ENCODE measurements at regions not wholly inside any gene's neighbourhood (a gene's known extent, or its start where the extent isn't known, plus 50 kb on each side); places are given as distances from the start of the nearest gene placed in this dataset.

DNA sequence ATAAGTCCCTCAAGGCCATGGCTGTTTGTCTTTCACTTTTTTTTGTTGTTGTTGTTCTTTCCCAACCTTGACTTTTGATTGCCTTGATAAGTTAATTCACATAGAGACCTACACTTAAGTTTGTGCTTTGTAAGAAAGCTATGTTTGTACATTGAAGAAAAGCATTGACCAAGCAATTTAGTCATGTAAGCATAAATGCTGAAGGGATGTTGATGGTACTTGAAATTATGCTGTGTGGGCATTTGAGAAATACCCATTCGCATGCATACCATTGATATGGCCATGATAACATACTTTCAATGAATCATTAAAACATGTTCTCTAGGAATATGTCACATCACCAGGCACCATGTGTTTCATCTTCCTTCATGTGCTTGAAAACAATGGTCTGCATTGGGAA lies 803.7 kb upstream of the TMEM132C start:
- DNase-seq (ENCODE audit: low read depth) = no peak
- ChIA-PET POLR2A (no interaction called here), CTCF (interaction anchor here (1.0 to 1.2 kb wide), 2 partner anchors 9 to 23 kb away, joined by 3 read pairs; no protein-coding TSS in a partner anchor)
- H3K36me3 ChIP-seq (ENCODE audit: control insufficient read depth, insufficient read depth, low read length) = no peaks in the 10 kb centered on the region
- no peaks in the 10 kb centered on the region; the same call in 1 of the 2 replicates for H3K27me3 ChIP-seq (ENCODE audit: control insufficient read depth, insufficient read depth, low read length)
- H3K4me3 ChIP-seq (ENCODE audit: low read depth, low read length) = no peak overlapping the region
- TF ChIP-seq, protein P1, sequence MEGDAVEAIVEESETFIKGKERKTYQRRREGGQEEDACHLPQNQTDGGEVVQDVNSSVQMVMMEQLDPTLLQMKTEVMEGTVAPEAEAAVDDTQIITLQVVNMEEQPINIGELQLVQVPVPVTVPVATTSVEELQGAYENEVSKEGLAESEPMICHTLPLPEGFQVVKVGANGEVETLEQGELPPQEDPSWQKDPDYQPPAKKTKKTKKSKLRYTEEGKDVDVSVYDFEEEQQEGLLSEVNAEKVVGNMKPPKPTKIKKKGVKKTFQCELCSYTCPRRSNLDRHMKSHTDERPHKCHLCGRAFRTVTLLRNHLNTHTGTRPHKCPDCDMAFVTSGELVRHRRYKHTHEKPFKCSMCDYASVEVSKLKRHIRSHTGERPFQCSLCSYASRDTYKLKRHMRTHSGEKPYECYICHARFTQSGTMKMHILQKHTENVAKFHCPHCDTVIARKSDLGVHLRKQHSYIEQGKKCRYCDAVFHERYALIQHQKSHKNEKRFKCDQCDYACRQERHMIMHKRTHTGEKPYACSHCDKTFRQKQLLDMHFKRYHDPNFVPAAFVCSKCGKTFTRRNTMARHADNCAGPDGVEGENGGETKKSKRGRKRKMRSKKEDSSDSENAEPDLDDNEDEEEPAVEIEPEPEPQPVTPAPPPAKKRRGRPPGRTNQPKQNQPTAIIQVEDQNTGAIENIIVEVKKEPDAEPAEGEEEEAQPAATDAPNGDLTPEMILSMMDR (IDR thresholded peaks at IDR 0.05; ENCODE audit: insufficient read depth, low read depth, low read length) = no peak

DNA sequence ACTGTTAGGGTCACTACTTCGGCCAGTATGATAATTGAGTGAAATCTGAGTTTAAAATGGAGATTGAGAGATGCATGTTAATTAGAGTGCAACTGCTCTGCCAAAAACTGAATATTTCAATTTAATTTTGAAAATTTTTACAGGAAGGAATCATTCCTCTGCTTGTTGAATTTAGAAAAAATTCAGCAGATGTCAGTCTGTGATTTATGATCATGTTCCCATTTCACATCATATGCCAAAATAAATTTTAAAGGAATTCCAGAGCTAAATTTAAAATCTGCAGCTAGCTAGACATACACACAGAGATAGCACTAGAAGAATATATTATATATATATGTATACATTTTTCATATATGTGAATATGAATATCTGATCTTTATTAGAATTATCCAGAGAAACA lies 797.6 kb upstream of the TMEM132C start:
- TF ChIP-seq, protein P1 (IDR thresholded peaks at IDR 0.05; ENCODE audit: insufficient read depth, low read depth, low read length) = no peak
- CTCF ChIA-PET = interaction anchor here (1.1 kb wide), 1 partner anchor 9 kb away, joined by 3 read pairs; no protein-coding TSS in a partner anchor
- Histone ChIP-seq H3K27me3 (ENCODE audit: control insufficient read depth, insufficient read depth, low read length) (no peaks in the 10 kb centered on the region), H3K4me3 (ENCODE audit: low read depth, low read length) (no peak overlapping the region), H3K36me3 (ENCODE audit: control insufficient read depth, insufficient read depth, low read length) (no peaks in the 10 kb centered on the region)
- no peak for DNase-seq (ENCODE audit: low read depth)
- POLR2A ChIA-PET = no interaction called here

DNA sequence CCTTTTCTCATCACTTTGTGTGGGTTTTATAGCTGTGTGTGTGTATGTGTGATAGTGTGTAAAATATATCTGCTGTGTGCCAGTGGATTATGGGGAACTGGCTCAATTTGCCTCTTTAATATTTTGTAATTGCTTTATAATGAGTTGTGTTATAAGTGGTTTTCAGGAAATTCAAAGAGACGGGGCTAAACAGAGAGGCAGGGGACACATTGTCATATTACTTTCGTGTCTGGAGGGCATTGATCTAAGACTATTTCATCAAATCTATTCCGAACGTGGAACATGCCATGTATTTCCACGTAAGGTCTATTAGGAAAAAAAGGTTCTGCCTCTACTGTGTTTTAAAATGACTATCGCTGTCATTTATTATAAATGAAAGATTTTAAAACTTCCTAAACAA lies 793.2 kb upstream of the TMEM132C start:
- Histone ChIP-seq H3K36me3 (ENCODE audit: control insufficient read depth, insufficient read depth, low read length) (no peaks in the 10 kb centered on the region), H3K4me3 (ENCODE audit: low read depth, low read length) (no peak overlapping the region), H3K27me3 (ENCODE audit: control insufficient read depth, insufficient read depth, low read length) (no peaks in the 10 kb centered on the region)
- CTCF ChIA-PET = interaction anchor here (1.2 to 1.6 kb wide), 3 partner anchors 11 to 204 kb away, joined by 3 to 5 read pairs (median 4); no protein-coding TSS in a partner anchor
- no peak for DNase-seq (ENCODE audit: low read depth)
- TF ChIP-seq, protein P1 (IDR thresholded peaks at IDR 0.05; ENCODE audit: insufficient read depth, low read depth, low read length) = no peak
- POLR2A ChIA-PET = no interaction called here

DNA sequence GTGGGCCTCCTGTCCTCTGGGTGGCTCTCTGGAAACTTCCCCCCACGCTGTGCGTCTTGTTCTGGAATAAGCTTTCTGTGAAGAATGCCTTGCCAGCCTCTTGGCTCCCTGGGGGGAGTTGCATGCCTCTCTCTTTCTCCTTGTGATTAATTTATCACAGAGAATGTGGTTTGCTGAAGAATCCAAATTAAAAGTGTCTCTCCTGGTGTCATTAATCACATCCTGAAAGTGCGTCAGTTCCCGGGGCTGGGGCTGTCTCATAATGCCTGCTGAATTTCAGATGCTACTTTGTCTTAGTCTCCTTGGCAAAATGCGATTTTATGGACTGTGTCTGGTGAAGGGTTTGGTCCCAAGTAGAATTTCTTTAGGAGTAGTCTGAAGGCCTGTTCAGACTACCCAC lies 787.7 kb upstream of the TMEM132C start:
- Histone ChIP-seq H3K4me3 (ENCODE audit: low read depth, low read length) (no peak overlapping the region), H3K27me3 (ENCODE audit: control insufficient read depth, insufficient read depth, low read length) (no peaks in the 10 kb centered on the region), H3K36me3 (ENCODE audit: control insufficient read depth, insufficient read depth, low read length) (no peaks in the 10 kb centered on the region)
- TF ChIP-seq, protein P1 (IDR thresholded peaks at IDR 0.05; ENCODE audit: insufficient read depth, low read depth, low read length) = no peak
- POLR2A ChIA-PET = no interaction called here
- no peak for DNase-seq (ENCODE audit: low read depth)
- CTCF ChIA-PET = interaction anchor here (1.9 kb wide), 1 partner anchor 198 kb away, joined by 6 read pairs; no protein-coding TSS in a partner anchor

DNA sequence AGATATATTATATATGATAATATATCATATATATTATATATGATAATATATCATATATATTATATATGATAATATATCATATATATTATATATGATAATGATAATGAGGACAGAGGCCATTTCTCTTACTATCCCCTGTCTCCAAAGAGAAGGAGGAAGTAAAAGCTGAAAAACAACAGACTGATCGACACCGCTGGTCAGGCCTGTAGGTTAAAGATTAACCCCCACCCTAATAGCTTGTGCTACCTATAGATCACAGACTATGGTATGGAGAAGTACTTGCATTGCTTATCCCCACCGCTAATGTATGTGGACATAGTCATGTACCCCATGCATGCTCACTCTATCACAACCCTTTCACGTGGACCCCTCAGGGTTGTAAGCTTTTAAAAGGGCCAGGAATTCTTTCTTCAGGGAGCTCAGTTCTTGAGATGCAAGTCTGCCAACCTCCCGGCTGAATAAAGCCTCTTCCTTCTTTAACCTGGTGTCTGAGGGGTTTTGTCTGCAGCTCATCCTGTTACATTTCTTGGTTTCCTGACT lies 786.1 kb upstream of the TMEM132C start:
- ChIA-PET POLR2A (no interaction called here), CTCF (interaction anchor here (1.0 to 1.1 kb wide), 2 partner anchors 80 to 197 kb away, joined by 3 to 4 read pairs; no protein-coding TSS in a partner anchor)
- TF ChIP-seq, protein P1 (IDR thresholded peaks at IDR 0.05; ENCODE audit: insufficient read depth, low read depth, low read length) = no peak
- Histone ChIP-seq H3K36me3 (ENCODE audit: control insufficient read depth, insufficient read depth, low read length) (no peaks in the 10 kb centered on the region), H3K4me3 (ENCODE audit: low read depth, low read length) (no peak overlapping the region), H3K27me3 (ENCODE audit: control insufficient read depth, insufficient read depth, low read length) (no peaks in the 10 kb centered on the region)
- no peak for DNase-seq (ENCODE audit: low read depth)
